ENCODE measurements at regions not wholly inside any gene's neighbourhood (a gene's known extent, or its start where the extent isn't known, plus 50 kb on each side); places are given as distances from the start of the nearest gene placed in this dataset.

DNA sequence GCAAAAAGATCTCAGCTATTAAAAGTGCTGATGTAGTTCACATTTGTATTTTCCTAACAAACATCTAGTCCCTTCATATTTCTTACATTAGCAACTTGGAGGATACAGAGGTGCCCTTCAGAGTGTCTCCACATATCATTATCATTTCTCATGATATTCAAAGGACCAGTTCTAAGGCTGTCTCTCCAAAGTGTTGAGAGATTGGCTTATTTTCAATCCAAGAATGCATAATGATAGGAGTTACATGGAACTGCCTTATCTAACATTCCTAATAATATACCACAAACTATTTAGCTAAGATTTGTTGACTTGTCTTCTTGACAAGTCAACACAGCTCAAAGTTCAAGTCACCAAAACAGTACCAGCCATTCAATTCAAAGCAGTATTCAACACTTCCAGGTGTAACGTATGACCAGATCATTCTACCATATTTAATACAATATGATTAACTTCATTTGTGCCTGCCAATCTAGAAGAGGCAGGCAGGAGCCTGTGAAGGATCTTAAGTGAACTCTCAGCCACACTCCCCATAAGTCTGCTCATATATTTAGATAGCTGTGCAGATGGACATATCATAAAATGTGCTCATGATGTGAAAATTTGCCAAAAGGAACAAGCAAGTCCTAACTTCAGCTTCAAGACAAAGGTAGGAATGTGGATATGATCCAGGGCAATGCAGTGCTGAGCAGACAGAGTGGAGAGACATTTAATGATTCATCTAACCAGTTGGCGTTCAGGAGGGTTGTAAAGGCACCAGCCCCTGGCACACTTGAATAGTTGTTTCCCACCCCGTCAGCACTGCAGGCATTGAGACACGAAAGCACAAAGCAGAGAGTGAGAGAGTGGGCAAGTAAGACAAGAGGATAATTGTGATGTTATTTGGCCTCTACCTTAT is 108.3 kb downstream of the MTERF1 start:
- Histone ChIP-seq H3K36me3 (ENCODE audit: low read length) (no peaks in the 10 kb centered on the region), H3K4me2 (ENCODE audit: low read depth, low read length, poor library complexity, severe bottlenecking) (no peak overlapping the region), H2AFZ (ENCODE audit: low read depth, low read length, severe bottlenecking) (no peak overlapping the region), H3K9me2 (replicated peaks; ENCODE audit: insufficient read depth, low read length) (no peaks in the 10 kb centered on the region), H3K27ac (ENCODE audit: low read depth, low read length) (no peak overlapping the region), H3F3A (ENCODE audit: insufficient read depth) (no peaks in the 10 kb centered on the region), H3K27me3 (ENCODE audit: low read length) (no peaks in the 10 kb centered on the region), H3K4me3 (ENCODE audit: insufficient read depth, low read length, poor library complexity, severe bottlenecking) (no peak overlapping the region), H3K79me2 (ENCODE audit: insufficient read depth, low read length) (no peaks in the 10 kb centered on the region), H3K9ac (ENCODE audit: low read length) (no peak overlapping the region), H4K20me1 (ENCODE audit: low read depth, low read length) (no peaks in the 10 kb centered on the region), H3K9me3 (ENCODE audit: insufficient read depth, low read length) (no peaks in the 10 kb centered on the region)
- TF ChIP-seq EZH2phosphoT487 (conservative IDR thresholded peaks at IDR 0.05; ENCODE audit: low read length) (no peak), CTCF (IDR thresholded peaks at IDR 0.05; ENCODE audit: insufficient read depth, low read length, poor library complexity, severe bottlenecking) (no peak)

DNA sequence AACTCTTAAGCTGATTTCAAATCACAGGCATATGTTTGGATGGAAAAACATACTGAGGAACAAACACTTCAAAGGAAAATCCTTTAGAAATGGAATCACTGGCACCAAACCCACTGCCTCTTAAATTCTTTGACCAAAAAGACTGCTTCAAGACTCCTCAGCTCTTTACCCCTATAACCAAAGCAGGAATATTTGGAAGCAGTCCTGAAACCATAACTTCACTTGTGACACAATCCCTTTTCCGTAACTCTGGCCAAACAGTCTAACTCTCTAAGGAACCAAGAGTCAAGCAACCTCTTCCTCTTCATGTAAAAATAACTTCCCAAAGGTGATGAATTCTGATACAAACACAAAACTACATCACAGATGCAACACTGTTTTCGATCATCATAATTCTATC is 104.3 kb downstream of the MTERF1 start:
- no peak overlapping the region for H3K27ac ChIP-seq (ENCODE audit: low read depth, low read length)
- H3K36me3 ChIP-seq (ENCODE audit: low read length), result no peaks in the 10 kb centered on the region
- H3F3A ChIP-seq (ENCODE audit: insufficient read depth), result no peaks in the 10 kb centered on the region
- H2AFZ ChIP-seq (ENCODE audit: low read depth, low read length, severe bottlenecking), result no peak overlapping the region
- no peaks in the 10 kb centered on the region for H3K9me2 ChIP-seq (replicated peaks; ENCODE audit: insufficient read depth, low read length)
- H3K9me3 ChIP-seq (ENCODE audit: insufficient read depth, low read length), result no peaks in the 10 kb centered on the region
- no peak overlapping the region for H3K4me3 ChIP-seq (ENCODE audit: insufficient read depth, low read length, poor library complexity, severe bottlenecking)
- H3K79me2 ChIP-seq (ENCODE audit: insufficient read depth, low read length), result no peaks in the 10 kb centered on the region
- no peak overlapping the region for H3K4me2 ChIP-seq (ENCODE audit: low read depth, low read length, poor library complexity, severe bottlenecking)
- no peaks in the 10 kb centered on the region for H3K27me3 ChIP-seq (ENCODE audit: low read length)
- H4K20me1 ChIP-seq (ENCODE audit: low read depth, low read length), result no peaks in the 10 kb centered on the region
- TF ChIP-seq CTCF (IDR thresholded peaks at IDR 0.05; ENCODE audit: insufficient read depth, low read length, poor library complexity, severe bottlenecking), result no peak
- no peak for TF ChIP-seq EZH2phosphoT487 (conservative IDR thresholded peaks at IDR 0.05; ENCODE audit: low read length)
- no peak overlapping the region for H3K9ac ChIP-seq (ENCODE audit: low read length)

DNA sequence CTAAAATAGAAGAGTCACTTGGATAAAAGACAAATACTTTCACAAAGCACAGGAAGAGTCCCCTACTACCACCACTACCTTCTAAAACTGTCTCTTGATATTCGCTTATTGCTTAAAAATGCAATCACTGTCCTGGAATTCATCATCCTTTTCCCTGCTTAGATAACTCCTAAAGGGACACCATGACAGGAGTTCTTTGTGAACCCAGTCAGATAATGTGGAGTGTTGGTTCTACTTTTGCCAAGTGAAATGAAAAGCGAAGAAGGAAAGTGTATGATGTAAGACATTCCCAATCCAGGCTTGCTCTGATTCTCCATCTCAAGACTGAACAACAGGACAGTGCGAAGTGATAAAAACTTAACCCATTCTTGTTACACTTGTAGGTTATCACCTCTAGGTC is 103.0 kb downstream of the MTERF1 start:
- Histone ChIP-seq H3K27me3 (ENCODE audit: low read length) (no peaks in the 10 kb centered on the region), H2AFZ (ENCODE audit: low read depth, low read length, severe bottlenecking) (no peak overlapping the region), H4K20me1 (ENCODE audit: low read depth, low read length) (no peaks in the 10 kb centered on the region), H3K9me3 (ENCODE audit: insufficient read depth, low read length) (no peaks in the 10 kb centered on the region), H3F3A (ENCODE audit: insufficient read depth) (no peaks in the 10 kb centered on the region), H3K4me3 (ENCODE audit: insufficient read depth, low read length, poor library complexity, severe bottlenecking) (no peak overlapping the region), H3K27ac (ENCODE audit: low read depth, low read length) (no peak overlapping the region), H3K79me2 (ENCODE audit: insufficient read depth, low read length) (no peaks in the 10 kb centered on the region), H3K9me2 (replicated peaks; ENCODE audit: insufficient read depth, low read length) (no peaks in the 10 kb centered on the region), H3K9ac (ENCODE audit: low read length) (no peak overlapping the region), H3K4me2 (ENCODE audit: low read depth, low read length, poor library complexity, severe bottlenecking) (no peak overlapping the region), H3K36me3 (ENCODE audit: low read length) (no peaks in the 10 kb centered on the region)
- no peak for TF ChIP-seq EZH2phosphoT487 (conservative IDR thresholded peaks at IDR 0.05; ENCODE audit: low read length)
- TF ChIP-seq CTCF (IDR thresholded peaks at IDR 0.05; ENCODE audit: insufficient read depth, low read length, poor library complexity, severe bottlenecking), result no peak

Data from SU-DHL-6 (cell line).